NCI-H2227 treated with DMSO at 0.1 percent for 48 hours (cell line): ENCODE measurements at regions not wholly inside any gene's neighbourhood (a gene's known extent, or its start where the extent isn't known, plus 50 kb on each side); places are given as distances from the start of the nearest gene placed in this dataset.

Experiments used
- DNase-seq: peaks from one replicate; lab custom pipeline; 2025; lab: John Stamatoyannopoulos, UW

GRCh38 chr9:79213417-79214125, 358.2 kb upstream of the TLE4 start:
- DNase-seq: no peak

- DNase-seq: no peak
Observed at GRCh38 chr9:79215821-79216220, 355.9 kb upstream of the TLE4 start.

- no peak for DNase-seq
Observed at GRCh38 chr9:79220251-79220650, 351.5 kb upstream of the TLE4 start.

GRCh38 chr9:79220666-79221065, 351.1 kb upstream of the TLE4 start:
- DNase-seq: no peak

- no peak for DNase-seq
Observed at GRCh38 chr9:79221084-79221483, 350.7 kb upstream of the TLE4 start.

GRCh38 chr9:79222483-79222882, 349.3 kb upstream of the TLE4 start:
- no peak for DNase-seq

GRCh38 chr9:79224672-79225433, 346.9 kb upstream of the TLE4 start:
- DNase-seq: no peak

- DNase-seq: no peak
Observed at GRCh38 chr9:79233542-79233941, 338.2 kb upstream of the TLE4 start.

- DNase-seq: no peak
Observed at GRCh38 chr9:79236466-79236865, 335.3 kb upstream of the TLE4 start.

GRCh38 chr9:79237861-79238260, 333.9 kb upstream of the TLE4 start:
- no peak for DNase-seq

GRCh38 chr9:79240774-79241173, 331.0 kb upstream of the TLE4 start:
- no peak for DNase-seq

- no peak for DNase-seq
Observed at GRCh38 chr9:79242489-79242888, 329.3 kb upstream of the TLE4 start.

GRCh38 chr9:79246170-79246569, 325.6 kb upstream of the TLE4 start:
- no peak for DNase-seq

- no peak for DNase-seq
Observed at GRCh38 chr9:79247021-79247420, 324.7 kb upstream of the TLE4 start.

GRCh38 chr9:79250806-79251205, 321.0 kb upstream of the TLE4 start:
- no peak for DNase-seq

- DNase-seq: peak; percentile 66
Observed at GRCh38 chr9:79254900-79255650, 316.7 kb upstream of the TLE4 start.

- DNase-seq: peak; percentile 66
Observed at GRCh38 chr9:79255651-79256260, 316.0 kb upstream of the TLE4 start.

- peak; percentile 74 for DNase-seq
Observed at GRCh38 chr9:79256691-79257213, 315.0 kb upstream of the TLE4 start.

GRCh38 chr9:79257228-79257781, 314.5 kb upstream of the TLE4 start:
- DNase-seq: peak; percentile 74

- peak; percentile 23 for DNase-seq
Observed at GRCh38 chr9:79257790-79258351, 313.9 kb upstream of the TLE4 start.

- DNase-seq: no peak
Observed at GRCh38 chr9:79259858-79260257, 311.9 kb upstream of the TLE4 start.

GRCh38 chr9:79263628-79264027, 308.1 kb upstream of the TLE4 start:
- no peak for DNase-seq
